ENCODE measurements at regions not wholly inside any gene's neighbourhood (a gene's known extent, or its start where the extent isn't known, plus 50 kb on each side); places are given as distances from the start of the nearest gene placed in this dataset.

DNA sequence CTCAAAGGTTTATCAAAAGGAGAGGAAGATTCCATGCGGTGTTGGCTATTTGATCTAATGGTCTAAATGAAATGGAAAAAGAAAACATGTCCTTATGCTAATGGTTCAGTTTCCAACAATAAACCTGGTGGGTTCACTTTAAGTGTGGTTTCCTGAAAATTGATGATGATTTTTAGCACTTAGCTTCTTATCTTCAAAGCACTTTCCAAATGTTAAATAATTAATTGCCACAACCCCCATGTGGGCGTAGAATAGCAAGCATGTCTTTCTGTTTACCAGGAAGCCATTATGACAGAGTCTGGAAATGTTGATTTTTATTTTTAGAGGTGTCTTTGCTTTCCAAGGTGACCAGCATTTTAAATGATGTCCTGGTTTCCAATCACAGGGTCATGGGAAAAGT is 134.8 kb upstream of the SLC4A4 start:
- TF ChIP-seq, protein P1, sequence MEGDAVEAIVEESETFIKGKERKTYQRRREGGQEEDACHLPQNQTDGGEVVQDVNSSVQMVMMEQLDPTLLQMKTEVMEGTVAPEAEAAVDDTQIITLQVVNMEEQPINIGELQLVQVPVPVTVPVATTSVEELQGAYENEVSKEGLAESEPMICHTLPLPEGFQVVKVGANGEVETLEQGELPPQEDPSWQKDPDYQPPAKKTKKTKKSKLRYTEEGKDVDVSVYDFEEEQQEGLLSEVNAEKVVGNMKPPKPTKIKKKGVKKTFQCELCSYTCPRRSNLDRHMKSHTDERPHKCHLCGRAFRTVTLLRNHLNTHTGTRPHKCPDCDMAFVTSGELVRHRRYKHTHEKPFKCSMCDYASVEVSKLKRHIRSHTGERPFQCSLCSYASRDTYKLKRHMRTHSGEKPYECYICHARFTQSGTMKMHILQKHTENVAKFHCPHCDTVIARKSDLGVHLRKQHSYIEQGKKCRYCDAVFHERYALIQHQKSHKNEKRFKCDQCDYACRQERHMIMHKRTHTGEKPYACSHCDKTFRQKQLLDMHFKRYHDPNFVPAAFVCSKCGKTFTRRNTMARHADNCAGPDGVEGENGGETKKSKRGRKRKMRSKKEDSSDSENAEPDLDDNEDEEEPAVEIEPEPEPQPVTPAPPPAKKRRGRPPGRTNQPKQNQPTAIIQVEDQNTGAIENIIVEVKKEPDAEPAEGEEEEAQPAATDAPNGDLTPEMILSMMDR (IDR thresholded peaks at IDR 0.05), result no peak
- TF ChIP-seq POLR2A (IDR thresholded peaks at IDR 0.05), result no peak
- no peak for TF ChIP-seq EP300 (IDR thresholded peaks at IDR 0.05)
